ENCODE measurements at regions not wholly inside any gene's neighbourhood (a gene's known extent, or its start where the extent isn't known, plus 50 kb on each side); places are given as distances from the start of the nearest gene placed in this dataset.
A peak's percentile ranks its signal among the peaks of the same experiment; 100 is the strongest.

GRCh38 chr4:110959041-110959643, 336.3 kb upstream of the PITX2 start:
- peak; percentile 38 for DNase-seq (ENCODE audit: low read depth)

DNA sequence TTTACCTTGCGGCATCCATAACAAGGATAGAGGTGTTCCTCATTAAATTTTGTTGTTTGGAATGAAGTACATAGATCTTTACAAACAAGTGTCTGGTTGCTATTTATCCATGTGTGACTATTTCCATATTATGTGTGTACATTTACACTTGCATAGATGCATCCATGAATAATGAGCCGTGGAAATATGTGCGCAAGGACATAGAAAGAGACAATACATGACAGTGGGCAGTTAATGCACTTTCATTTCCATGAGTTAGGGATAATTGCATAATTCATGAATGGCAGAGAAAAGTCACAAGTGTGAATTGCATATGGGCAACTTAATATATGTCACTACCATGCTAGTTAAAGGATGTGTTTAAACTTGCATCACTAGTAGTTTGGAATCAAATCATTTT, 338.2 kb upstream of the PITX2 start:
- DNase-seq (ENCODE audit: low read depth) = no peak

GRCh38 chr4:110962616-110963015, 339.7 kb upstream of the PITX2 start:
- DNase-seq (ENCODE audit: low read depth) = no peak

DNA sequence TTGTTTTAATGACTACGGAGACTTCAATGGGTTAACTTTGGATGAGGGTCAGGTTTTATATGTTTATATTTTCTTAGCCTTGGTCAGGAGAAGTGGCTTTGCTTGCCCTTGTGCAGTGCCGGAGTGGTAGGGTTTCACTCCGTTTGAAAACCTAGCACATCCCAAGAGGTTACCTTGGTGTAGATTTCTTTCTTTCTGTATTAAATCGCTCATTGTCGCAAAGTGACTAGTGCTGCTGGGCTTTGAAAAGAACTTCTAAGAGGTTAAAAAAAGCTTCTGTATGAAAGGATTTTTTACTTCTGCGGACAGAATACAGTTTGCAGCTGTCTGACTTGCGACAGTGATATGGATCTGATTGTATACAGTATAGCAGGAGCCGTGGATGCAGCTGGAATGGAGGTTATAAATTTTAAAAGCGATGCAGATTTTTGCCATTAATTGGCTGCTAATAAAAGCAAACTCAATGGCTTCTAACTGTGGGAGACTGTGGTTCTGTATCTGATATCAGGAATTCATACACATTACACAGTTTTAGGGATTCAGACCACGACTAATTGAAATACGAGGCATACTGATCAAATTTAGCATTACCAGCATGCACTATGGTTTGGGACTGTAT, 340.9 kb upstream of the PITX2 start:
- no peak for DNase-seq (ENCODE audit: low read depth)

DNA sequence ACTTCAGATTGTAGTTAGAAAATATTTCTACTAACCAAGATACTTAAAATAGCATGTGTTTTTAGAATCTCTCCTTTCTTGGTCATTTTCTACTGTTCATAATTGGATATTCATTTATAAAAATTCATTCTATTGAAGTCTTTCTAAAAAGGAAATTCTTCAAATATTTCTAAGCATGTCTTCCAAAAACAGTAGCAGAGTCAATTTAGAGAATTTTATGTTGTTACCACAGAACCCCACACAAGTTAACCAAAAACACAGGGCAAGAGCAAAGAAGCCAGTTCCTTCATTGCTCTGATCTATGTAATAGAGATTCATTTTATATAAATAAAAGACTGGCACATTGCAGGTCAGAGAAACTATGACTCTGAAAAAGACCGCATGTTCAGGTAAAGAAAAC, 345.1 kb upstream of the PITX2 start:
- no peak for DNase-seq (ENCODE audit: low read depth)

GRCh38 chr4:110970642-110971041, 347.8 kb upstream of the PITX2 start:
- peak; percentile 48 for DNase-seq (ENCODE audit: low read depth)

- DNase-seq (ENCODE audit: low read depth) = no peak
Observed at GRCh38 chr4:110975338-110975737, 352.5 kb upstream of the PITX2 start.

- peak; percentile 90 for DNase-seq (ENCODE audit: low read depth)
Observed at GRCh38 chr4:110977554-110977953, 354.7 kb upstream of the PITX2 start.

GRCh38 chr4:110978761-110979160, 355.9 kb upstream of the PITX2 start:
- DNase-seq (ENCODE audit: low read depth) = peak; percentile 62

DNA sequence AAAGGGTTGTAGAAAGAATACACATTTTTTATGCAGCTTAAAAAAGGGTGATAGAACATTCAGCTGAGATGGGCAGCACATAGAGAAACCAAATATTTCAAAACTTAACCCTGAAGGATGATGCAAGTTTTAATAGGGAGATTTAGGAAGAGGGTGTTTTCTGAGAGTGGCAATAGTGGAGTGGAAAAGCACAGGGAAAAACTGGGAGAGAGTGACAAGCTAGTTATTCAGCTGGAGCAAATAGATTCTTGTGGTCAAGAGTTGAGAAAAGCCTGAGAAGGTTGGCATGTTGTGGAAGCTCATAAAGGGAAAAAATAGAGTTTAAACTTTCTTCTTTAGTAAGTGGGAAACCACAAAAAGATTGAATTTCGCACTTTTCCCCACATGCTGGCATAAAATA, 359.6 kb upstream of the PITX2 start:
- DNase-seq (ENCODE audit: low read depth) = peak; percentile 85

GRCh38 chr4:110988722-110989121, 365.8 kb upstream of the PITX2 start:
- DNase-seq (ENCODE audit: low read depth) = no peak

GRCh38 chr4:110989125-110989524, 366.2 kb upstream of the PITX2 start:
- no peak for DNase-seq (ENCODE audit: low read depth)

DNA sequence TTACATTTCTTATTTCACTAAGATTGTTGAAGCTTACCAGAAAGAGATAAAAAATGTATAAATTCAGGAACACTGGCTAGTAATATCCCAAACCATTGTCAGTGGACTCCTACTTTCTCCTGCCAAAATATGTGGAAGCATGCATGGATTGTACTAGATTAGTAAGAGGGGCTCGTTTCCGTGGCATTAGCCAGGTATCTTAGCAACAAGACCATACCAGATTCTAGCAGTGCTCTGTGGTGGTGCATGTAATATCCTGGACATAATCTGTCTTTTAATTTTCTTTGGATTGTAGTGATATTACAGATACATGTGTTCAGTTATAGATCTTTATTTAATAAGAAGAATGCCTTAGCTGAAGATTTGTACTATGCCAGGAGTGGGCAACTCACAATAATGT, 371.9 kb upstream of the PITX2 start:
- DNase-seq (ENCODE audit: low read depth) = no peak

DNA sequence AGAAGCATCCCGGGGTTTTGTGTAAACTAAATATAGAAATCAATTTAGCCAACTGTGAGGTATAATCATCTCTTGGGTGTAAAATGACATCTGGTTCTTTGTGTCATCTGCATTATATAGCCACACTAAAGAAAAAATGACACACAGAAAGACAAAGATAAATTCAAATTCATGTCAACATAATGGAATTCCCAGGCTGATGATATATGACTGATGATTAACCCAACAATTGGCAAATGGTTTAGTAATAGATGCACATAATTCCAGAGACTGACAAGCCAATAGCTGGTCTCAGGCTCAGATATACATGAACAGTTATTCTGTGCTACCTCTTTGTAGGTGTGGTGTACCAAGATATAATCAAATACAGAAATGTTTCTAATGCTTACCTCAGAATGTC, 375.4 kb upstream of the PITX2 start:
- no peak for DNase-seq (ENCODE audit: low read depth)

GRCh38 chr4:111011458-111011857, 388.6 kb upstream of the PITX2 start:
- DNase-seq (ENCODE audit: low read depth) = no peak

- no peak for DNase-seq (ENCODE audit: low read depth)
Observed at GRCh38 chr4:111013846-111014245, 391.0 kb upstream of the PITX2 start.

DNA sequence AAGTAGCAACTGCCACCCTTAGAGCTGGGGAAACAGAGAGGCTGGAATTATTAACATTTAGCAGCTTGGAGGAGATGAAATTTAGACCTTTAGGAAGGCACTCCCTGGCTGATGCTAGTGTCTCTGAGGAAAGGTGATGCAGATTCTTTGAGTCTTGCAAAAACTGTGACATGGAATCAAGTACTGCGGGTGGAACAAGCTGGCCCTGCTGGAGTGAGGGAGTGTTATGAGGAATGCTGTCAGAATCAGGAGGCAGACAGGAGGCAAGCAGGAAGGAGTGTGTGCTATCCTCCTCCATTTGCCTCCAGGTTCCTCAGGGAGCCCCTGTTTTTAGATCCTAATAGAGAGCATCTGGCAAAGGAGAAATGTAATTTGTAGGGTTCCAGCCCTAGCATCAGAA, 391.7 kb upstream of the PITX2 start:
- no peak for DNase-seq (ENCODE audit: low read depth)

DNA sequence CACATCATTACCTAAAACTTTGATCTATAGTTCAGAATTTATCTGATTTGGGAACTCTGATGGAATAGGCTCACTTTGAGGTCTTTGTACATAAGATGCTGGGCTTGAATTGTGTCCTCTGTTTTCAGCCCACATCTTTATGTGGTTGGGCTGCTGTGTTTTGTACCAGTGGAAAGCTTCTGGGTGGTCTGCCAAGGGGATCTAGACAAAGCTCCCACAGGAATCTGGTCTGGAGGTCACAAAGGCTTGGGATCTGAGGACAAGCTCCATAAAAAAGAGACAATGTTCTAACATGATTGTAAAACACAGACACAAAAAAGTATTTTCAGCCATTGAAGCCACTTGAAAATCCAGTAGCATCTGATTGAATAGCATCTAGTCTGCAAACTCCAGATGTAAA, 393.5 kb upstream of the PITX2 start:
- DNase-seq (ENCODE audit: low read depth) = no peak

- DNase-seq (ENCODE audit: low read depth) = no peak
Observed at GRCh38 chr4:111018216-111018615, 395.3 kb upstream of the PITX2 start.

DNA sequence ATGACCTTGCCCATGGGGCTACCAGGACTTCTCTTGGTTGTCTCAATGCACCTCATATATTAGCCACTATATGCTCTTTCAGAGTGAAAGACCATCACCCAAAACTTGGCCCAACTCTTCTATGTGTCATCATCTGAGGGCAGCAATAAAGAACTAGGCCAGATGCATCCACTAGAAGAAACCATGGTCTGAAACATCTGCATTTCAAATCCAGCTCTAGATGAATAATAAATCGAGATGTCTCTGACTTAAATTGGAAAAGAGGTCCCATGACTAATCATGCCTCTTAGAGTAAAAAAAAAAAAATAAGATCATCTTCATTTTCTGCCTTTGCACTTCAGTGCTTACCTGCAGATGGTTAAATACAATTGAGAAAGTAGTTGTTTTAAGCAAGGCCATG, 397.6 kb upstream of the PITX2 start:
- DNase-seq (ENCODE audit: low read depth) = no peak

GRCh38 chr4:111020961-111021360, 398.1 kb upstream of the PITX2 start:
- DNase-seq (ENCODE audit: low read depth) = no peak

- DNase-seq (ENCODE audit: low read depth) = no peak
Observed at GRCh38 chr4:111022758-111023157, 399.9 kb upstream of the PITX2 start.

DNA sequence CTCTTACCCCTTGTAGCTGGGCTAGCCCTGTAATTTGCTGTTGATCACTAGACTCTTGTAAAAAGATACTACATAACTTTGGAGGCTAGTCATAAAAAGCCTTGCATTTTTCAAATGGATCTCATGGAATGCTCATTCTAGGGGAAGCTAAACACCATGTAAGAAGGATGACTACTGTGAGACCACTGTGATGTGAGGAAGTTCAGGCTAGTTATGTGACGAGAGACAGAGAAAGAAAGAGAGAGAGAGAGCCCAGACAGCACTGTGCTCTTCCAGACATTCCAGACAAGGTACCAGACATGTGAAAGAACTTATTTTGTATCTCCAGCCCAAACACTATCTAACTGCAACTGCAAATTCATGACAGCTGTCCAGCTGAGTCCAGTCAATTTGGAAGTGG, 404.6 kb upstream of the PITX2 start:
- peak; percentile 1 for DNase-seq (ENCODE audit: low read depth)

- peak; percentile 6 for DNase-seq (ENCODE audit: low read depth)
Observed at GRCh38 chr4:111028795-111029194, 405.9 kb upstream of the PITX2 start.

Measured in renal cortical epithelial cell (primary cell).